ENCODE measurements at regions not wholly inside any gene's neighbourhood (a gene's known extent, or its start where the extent isn't known, plus 50 kb on each side); places are given as distances from the start of the nearest gene placed in this dataset.

DNA sequence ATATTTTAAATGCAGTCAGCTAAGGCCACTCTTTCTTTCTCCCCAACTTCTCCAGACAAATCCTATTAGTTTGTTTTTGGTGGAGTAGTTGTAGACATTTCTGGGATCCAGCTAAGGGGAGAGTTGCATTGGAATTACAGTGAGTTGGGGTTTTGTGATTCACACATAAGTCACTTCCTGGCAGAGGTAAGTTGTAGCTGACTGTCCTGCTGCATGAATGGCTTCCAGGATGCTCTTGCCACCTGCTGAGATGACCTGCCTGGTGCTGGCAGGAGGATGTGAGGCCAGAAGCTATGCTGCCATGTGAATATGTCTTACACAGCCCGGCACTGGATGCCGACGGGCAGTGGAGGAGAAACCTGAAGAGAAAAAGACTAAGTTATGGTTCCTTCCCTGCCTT, 243.7 kb downstream of the TDRD15 start:
- BruUV-seq (replicated peaks): no TSS peak
- Histone ChIP-seq H3K36me3 (ENCODE audit: control insufficient read depth, insufficient read depth, low read length) (no peaks in the 10 kb centered on the region), H3K27ac (ENCODE audit: insufficient read depth, low read length) (no peak overlapping the region), H3K79me1 (ENCODE audit: low read depth in 1 of 2, low read length in 2 of 2) (no peaks in the 10 kb centered on the region), H3K18ac (ENCODE audit: low read depth, low read length) (no peak overlapping the region), H3K4me2 (ENCODE audit: low read depth, low read length) (no peak overlapping the region), H3K14ac (replicated peaks; ENCODE audit: low read depth, low read length) (no peak overlapping the region), H2BK5ac (ENCODE audit: low read depth, low read length, poor library complexity, severe bottlenecking) (no peak overlapping the region), H3K56ac (ENCODE audit: extremely low read depth, insufficient read depth, low read length) (no peak overlapping the region), H2BK20ac (ENCODE audit: low read depth, low read length) (no peak overlapping the region), H4K5ac (ENCODE audit: low read depth, low read length) (no peak overlapping the region), H2BK15ac (ENCODE audit: low read depth, low read length) (no peak overlapping the region; the same call in 2 of the 3 replicates), H3K4ac (ENCODE audit: low read depth, low read length) (no peak overlapping the region), H3K27me3 (ENCODE audit: control insufficient read depth, insufficient read depth, low read length) (no peaks in the 10 kb centered on the region), H3K9me3 (ENCODE audit: control insufficient read depth, insufficient read depth, low read length) (no peaks in the 10 kb centered on the region), H3K4me1 (ENCODE audit: control insufficient read depth, insufficient read depth, low read length) (no peaks in the 10 kb centered on the region), H4K91ac (ENCODE audit: insufficient read depth, low read depth, low read length) (no peak overlapping the region), H2AK5ac (ENCODE audit: low read depth, low read length) (no peak overlapping the region), H2BK120ac (ENCODE audit: low read depth, low read length) (no peak overlapping the region; the same call in 1 of the 2 replicates), H2AFZ (replicated peaks; ENCODE audit: low read length, poor library complexity) (peak overlapping the region; percentile 17), H4K20me1 (ENCODE audit: insufficient read depth, low read length) (no peaks in the 10 kb centered on the region), H3K4me3 (ENCODE audit: insufficient read depth, low read depth, low read length) (no peak overlapping the region), H2AK9ac (replicated peaks; ENCODE audit: low read depth, low read length, poor library complexity) (no peak overlapping the region), H3K9me1 (ENCODE audit: insufficient read depth, low read length) (no peaks in the 10 kb centered on the region), H3K9ac (ENCODE audit: low read depth, low read length) (no peak overlapping the region), H3K23ac (ENCODE audit: low read depth, low read length) (no peak overlapping the region; the same call in 1 of the 2 replicates), H4K8ac (ENCODE audit: low read depth in 2 of 2, low read length in 2 of 2) (no peak overlapping the region)
- in situ Hi-C loops (cut with MboI; ENCODE audit: low sequenced_read_pairs): no loop called here
- ChIA-PET CTCF (interaction anchor here (0.6 kb wide), 2 partner anchors 9 to 39 kb away, joined by 3 to 4 read pairs; no protein-coding TSS in a partner anchor), POLR2A (ENCODE audit: unreplicated experiment) (no interaction called here)
- TF ChIP-seq, protein P1, sequence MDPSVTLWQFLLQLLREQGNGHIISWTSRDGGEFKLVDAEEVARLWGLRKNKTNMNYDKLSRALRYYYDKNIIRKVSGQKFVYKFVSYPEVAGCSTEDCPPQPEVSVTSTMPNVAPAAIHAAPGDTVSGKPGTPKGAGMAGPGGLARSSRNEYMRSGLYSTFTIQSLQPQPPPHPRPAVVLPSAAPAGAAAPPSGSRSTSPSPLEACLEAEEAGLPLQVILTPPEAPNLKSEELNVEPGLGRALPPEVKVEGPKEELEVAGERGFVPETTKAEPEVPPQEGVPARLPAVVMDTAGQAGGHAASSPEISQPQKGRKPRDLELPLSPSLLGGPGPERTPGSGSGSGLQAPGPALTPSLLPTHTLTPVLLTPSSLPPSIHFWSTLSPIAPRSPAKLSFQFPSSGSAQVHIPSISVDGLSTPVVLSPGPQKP (IDR thresholded peaks at IDR 0.05; ENCODE audit: borderline replicate concordance, low read depth, low read length): no peak
- TF ChIP-seq BHLHE40 (IDR thresholded peaks at IDR 0.05; ENCODE audit: low read depth, low read length): no peak
- no peak for TF ChIP-seq CTCF (conservative IDR thresholded peaks at IDR 0.05; ENCODE audit: low read depth, low read length)
- TF ChIP-seq POLR2A (IDR thresholded peaks at IDR 0.05; ENCODE audit: low read depth, low read length): no peak
- no peak for TF ChIP-seq MAFK (IDR thresholded peaks at IDR 0.05; ENCODE audit: low read depth, low read length)
- no peak for TF ChIP-seq CHD1 (IDR thresholded peaks at IDR 0.05; ENCODE audit: low read depth, low read length)
- TF ChIP-seq CEBPB (IDR thresholded peaks at IDR 0.05; ENCODE audit: low read depth, low read length): no peak
- no peak for TF ChIP-seq MXI1 (IDR thresholded peaks at IDR 0.05; ENCODE audit: borderline replicate concordance, low read depth, low read length)
- TF ChIP-seq RAD21 (IDR thresholded peaks at IDR 0.05; ENCODE audit: low read length): no peak
- no peak for TF ChIP-seq MAZ (IDR thresholded peaks at IDR 0.05; ENCODE audit: borderline replicate concordance, low read depth, low read length)
- TF ChIP-seq, protein P2, sequence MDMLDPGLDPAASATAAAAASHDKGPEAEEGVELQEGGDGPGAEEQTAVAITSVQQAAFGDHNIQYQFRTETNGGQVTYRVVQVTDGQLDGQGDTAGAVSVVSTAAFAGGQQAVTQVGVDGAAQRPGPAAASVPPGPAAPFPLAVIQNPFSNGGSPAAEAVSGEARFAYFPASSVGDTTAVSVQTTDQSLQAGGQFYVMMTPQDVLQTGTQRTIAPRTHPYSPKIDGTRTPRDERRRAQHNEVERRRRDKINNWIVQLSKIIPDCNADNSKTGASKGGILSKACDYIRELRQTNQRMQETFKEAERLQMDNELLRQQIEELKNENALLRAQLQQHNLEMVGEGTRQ (IDR thresholded peaks at IDR 0.05; ENCODE audit: low read depth, low read length): no peak
- no peak for TF ChIP-seq RFX5 (IDR thresholded peaks at IDR 0.05; ENCODE audit: low read depth, low read length)
- TF ChIP-seq SMC3 (IDR thresholded peaks at IDR 0.05; ENCODE audit: low read depth, low read length): no peak
- no peak for TF ChIP-seq FOS (IDR thresholded peaks at IDR 0.05; ENCODE audit: low read depth, low read length)
- no peak for TF ChIP-seq RCOR1 (IDR thresholded peaks at IDR 0.05; ENCODE audit: insufficient replicate concordance, low read length)
- no peak for TF ChIP-seq NFE2L2 (IDR thresholded peaks at IDR 0.05; ENCODE audit: low read depth, low read length)
- WGBS, 2 experiments (ENCODE audit: extremely low coverage in 2 of 2, insufficient read length in 1 of 2): 57% methylated on average over 3 of the region's 3 CpGs; no CpG with 5 or more reads in 1 of the 2 experiments
- peak; percentile 69 for DNase-seq
- ATAC-seq (ENCODE audit: low read depth): no peak
- intact Hi-C loops (cut with micrococcal nuclease): no loop called here
- dilution Hi-C loops (cut with HindIII; ENCODE audit: low sequenced_read_pairs, unreplicated experiment): no loop called here

All from IMR-90 (cell line).